HepG2 (cell line): ENCODE measurements at regions not wholly inside any gene's neighbourhood (a gene's known extent, or its start where the extent isn't known, plus 50 kb on each side); places are given as distances from the start of the nearest gene placed in this dataset.

Experiments used
- ATF5 ChIP-seq: sonication (generic); formaldehyde crosslinking; IDR thresholded peaks from 2 replicates; pipeline ENCODE4 v1.4.0; 2020; ENCODE audit warnings: mild to moderate bottlenecking, low read depth, missing genetic modification reagents
- GPBP1L1 ChIP-seq: sonication (generic); formaldehyde crosslinking; IDR thresholded peaks from 2 replicates; pipeline ENCODE4 v1.5.0; 2020; ENCODE audit warnings: mild to moderate bottlenecking, missing genetic modification reagents
- HNRNPUL1 ChIP-seq: fragments of 200-400 bp; formaldehyde crosslinking; IDR thresholded peaks from 2 replicates; pipeline ENCODE4 v1.6.1; 2017; ENCODE audit warnings: low read depth, mild to moderate bottlenecking, low read length, moderate library complexity
- KLF6 ChIP-seq: IDR thresholded peaks from 2 replicates; pipeline ENCODE4 v1.8.0; 2016; ENCODE audit warnings: missing biosample characterization, missing genetic modification reagents
- PHF8 ChIP-seq: sonication (generic); formaldehyde crosslinking; IDR thresholded peaks from 2 replicates; pipeline ENCODE4 v1.5.0; 2020; ENCODE audit warnings: missing genetic modification reagents
- RXRA ChIP-seq: sonication (generic); formaldehyde crosslinking; IDR thresholded peaks from 2 replicates; pipeline ENCODE4 v1.5.1; 2020; ENCODE audit warnings: missing genetic modification reagents
- SIX1 ChIP-seq: sonication (generic); formaldehyde crosslinking; IDR thresholded peaks from 2 replicates; pipeline ENCODE4 v1.4.0; 2020; ENCODE audit warnings: missing genetic modification reagents, borderline replicate concordance
- SP1 ChIP-seq, 2 experiments: fragments of 450-650 bp in 1 of 2; sonication (generic) in 1 of 2; formaldehyde crosslinking in 1 of 2; IDR thresholded peaks; 2 replicates each; pipeline versions ENCODE4 v1.4.0 to v1.6.1; 2016 to 2020; ENCODE audit warnings: missing genetic modification reagents in 1 of 2
- SP2 ChIP-seq: sonication (generic); formaldehyde crosslinking; IDR thresholded peaks from 2 replicates; pipeline ENCODE4 v1.5.1; 2020; ENCODE audit warnings: mild to moderate bottlenecking, missing genetic modification reagents
- TERF1 ChIP-seq: sonication (generic); formaldehyde crosslinking; IDR thresholded peaks from 2 replicates; pipeline ENCODE4 v1.8.0; 2022; ENCODE audit warnings: mild to moderate bottlenecking, missing genetic modification reagents, moderate library complexity
- TIGD3 ChIP-seq: sonication (generic); formaldehyde crosslinking; IDR thresholded peaks from 2 replicates; pipeline ENCODE4 v1.5.1; 2020; ENCODE audit warnings: mild to moderate bottlenecking, missing genetic modification reagents, borderline replicate concordance
- XRCC5 ChIP-seq: fragments of 200-400 bp; formaldehyde crosslinking; optimal IDR thresholded peaks from 2 replicates; pipeline ENCODE3; 2017; ENCODE audit warnings: mild to moderate bottlenecking, low read length
- ZBTB14 ChIP-seq: sonication (generic); formaldehyde crosslinking; IDR thresholded peaks from 2 replicates; pipeline ENCODE4 v1.4.0; 2020; ENCODE audit warnings: missing genetic modification reagents
- ZBTB8A ChIP-seq: sonication (generic); formaldehyde crosslinking; IDR thresholded peaks from 2 replicates; pipeline ENCODE4 v1.4.0; 2020; ENCODE audit warnings: mild to moderate bottlenecking, low read depth, missing genetic modification reagents, borderline replicate concordance
- ZNF326 ChIP-seq: sonication (generic); formaldehyde crosslinking; IDR thresholded peaks from 2 replicates; pipeline ENCODE4 v1.4.0; 2020; ENCODE audit warnings: missing genetic modification reagents, borderline replicate concordance
- TF ChIP-seq, protein P1 (sequence below): sonication (generic); formaldehyde crosslinking; IDR thresholded peaks from 2 replicates; pipeline ENCODE4 v1.8.0; 2022; ENCODE audit warnings: missing genetic modification reagents, mild to moderate bottlenecking, moderate library complexity, borderline replicate concordance
- TF ChIP-seq, protein P2 (sequence below): sonication (generic); formaldehyde crosslinking; IDR thresholded peaks from 2 replicates; pipeline ENCODE4; 2020; ENCODE audit warnings: missing genetic modification reagents, mild to moderate bottlenecking, borderline replicate concordance

- TF ChIP-seq TERF1 (CRISPR knock-in tag) (no peak), GPBP1L1 (CRISPR knock-in tag) (no peak), SP1 (IDR thresholded peaks at IDR 0.05) (no peak), SP1 (CRISPR knock-in tag; IDR thresholded peaks at IDR 0.05) (peak; percentile 12; the same call in 1 of the 2 replicates), SIX1 (CRISPR knock-in tag) (no peak), ZNF326 (CRISPR knock-in tag) (no peak), ATF5 (CRISPR knock-in tag) (no peak), ZBTB14 (no peak), KLF6 (CRISPR knock-in tag) (peak; percentile 20; the same call in 1 of the 2 replicates), SP2 (CRISPR knock-in tag) (peak; percentile 90), TIGD3 (CRISPR knock-in tag) (no peak), PHF8 (peak; percentile 33), RXRA (CRISPR knock-in tag) (no peak), HNRNPUL1 (0 out of 2 replicates have a peak, but pooled peaks have one; percentile 45), ZBTB8A (CRISPR knock-in tag) (no peak), XRCC5 (no peak)
- TF ChIP-seq, protein P1, sequence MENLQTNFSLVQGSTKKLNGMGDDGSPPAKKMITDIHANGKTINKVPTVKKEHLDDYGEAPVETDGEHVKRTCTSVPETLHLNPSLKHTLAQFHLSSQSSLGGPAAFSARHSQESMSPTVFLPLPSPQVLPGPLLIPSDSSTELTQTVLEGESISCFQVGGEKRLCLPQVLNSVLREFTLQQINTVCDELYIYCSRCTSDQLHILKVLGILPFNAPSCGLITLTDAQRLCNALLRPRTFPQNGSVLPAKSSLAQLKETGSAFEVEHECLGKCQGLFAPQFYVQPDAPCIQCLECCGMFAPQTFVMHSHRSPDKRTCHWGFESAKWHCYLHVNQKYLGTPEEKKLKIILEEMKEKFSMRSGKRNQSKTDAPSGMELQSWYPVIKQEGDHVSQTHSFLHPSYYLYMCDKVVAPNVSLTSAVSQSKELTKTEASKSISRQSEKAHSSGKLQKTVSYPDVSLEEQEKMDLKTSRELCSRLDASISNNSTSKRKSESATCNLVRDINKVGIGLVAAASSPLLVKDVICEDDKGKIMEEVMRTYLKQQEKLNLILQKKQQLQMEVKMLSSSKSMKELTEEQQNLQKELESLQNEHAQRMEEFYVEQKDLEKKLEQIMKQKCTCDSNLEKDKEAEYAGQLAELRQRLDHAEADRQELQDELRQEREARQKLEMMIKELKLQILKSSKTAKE (CRISPR knock-in tag): 0 out of 2 replicates have a peak, but pooled peaks have one; percentile 9
- TF ChIP-seq, protein P2, sequence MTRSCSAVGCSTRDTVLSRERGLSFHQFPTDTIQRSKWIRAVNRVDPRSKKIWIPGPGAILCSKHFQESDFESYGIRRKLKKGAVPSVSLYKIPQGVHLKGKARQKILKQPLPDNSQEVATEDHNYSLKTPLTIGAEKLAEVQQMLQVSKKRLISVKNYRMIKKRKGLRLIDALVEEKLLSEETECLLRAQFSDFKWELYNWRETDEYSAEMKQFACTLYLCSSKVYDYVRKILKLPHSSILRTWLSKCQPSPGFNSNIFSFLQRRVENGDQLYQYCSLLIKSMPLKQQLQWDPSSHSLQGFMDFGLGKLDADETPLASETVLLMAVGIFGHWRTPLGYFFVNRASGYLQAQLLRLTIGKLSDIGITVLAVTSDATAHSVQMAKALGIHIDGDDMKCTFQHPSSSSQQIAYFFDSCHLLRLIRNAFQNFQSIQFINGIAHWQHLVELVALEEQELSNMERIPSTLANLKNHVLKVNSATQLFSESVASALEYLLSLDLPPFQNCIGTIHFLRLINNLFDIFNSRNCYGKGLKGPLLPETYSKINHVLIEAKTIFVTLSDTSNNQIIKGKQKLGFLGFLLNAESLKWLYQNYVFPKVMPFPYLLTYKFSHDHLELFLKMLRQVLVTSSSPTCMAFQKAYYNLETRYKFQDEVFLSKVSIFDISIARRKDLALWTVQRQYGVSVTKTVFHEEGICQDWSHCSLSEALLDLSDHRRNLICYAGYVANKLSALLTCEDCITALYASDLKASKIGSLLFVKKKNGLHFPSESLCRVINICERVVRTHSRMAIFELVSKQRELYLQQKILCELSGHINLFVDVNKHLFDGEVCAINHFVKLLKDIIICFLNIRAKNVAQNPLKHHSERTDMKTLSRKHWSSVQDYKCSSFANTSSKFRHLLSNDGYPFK: no peak
Observed at GRCh38 chr9:94166236-94166975, 82.1 kb downstream of the PTPDC1 start (continued).
